ENCODE measurements at regions not wholly inside any gene's neighbourhood (a gene's known extent, or its start where the extent isn't known, plus 50 kb on each side); places are given as distances from the start of the nearest gene placed in this dataset.

DNA sequence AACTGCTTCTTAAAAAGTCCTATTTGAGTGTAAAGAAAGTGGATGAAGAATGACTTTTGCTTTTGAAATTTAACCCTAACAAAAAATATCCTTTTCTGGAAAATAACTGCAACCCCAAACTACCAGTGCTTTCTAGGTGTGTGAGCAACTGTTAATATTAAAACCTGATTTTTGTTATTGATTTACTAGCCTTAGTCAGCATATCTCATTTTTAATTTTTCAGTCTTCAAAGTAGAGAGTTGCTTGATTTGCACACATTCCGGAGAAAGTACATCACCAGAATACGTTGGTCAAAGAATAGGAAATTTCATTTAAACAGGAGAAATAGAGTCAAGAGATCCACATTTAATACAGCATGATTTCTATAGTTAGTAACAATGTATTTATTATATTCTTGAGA lies 141.8 kb upstream of the ADAMTS5 start:
- TF ChIP-seq, protein P1, sequence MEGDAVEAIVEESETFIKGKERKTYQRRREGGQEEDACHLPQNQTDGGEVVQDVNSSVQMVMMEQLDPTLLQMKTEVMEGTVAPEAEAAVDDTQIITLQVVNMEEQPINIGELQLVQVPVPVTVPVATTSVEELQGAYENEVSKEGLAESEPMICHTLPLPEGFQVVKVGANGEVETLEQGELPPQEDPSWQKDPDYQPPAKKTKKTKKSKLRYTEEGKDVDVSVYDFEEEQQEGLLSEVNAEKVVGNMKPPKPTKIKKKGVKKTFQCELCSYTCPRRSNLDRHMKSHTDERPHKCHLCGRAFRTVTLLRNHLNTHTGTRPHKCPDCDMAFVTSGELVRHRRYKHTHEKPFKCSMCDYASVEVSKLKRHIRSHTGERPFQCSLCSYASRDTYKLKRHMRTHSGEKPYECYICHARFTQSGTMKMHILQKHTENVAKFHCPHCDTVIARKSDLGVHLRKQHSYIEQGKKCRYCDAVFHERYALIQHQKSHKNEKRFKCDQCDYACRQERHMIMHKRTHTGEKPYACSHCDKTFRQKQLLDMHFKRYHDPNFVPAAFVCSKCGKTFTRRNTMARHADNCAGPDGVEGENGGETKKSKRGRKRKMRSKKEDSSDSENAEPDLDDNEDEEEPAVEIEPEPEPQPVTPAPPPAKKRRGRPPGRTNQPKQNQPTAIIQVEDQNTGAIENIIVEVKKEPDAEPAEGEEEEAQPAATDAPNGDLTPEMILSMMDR (IDR thresholded peaks at IDR 0.05; ENCODE audit: insufficient read depth, low read length, poor library complexity, severe bottlenecking) = no peak
- TF ChIP-seq EZH2phosphoT487 (conservative IDR thresholded peaks at IDR 0.05; ENCODE audit: low read length) = no peak
